Left ventricle myocardium superior (tissue), 1 donor: ENCODE measurements at regions not wholly inside any gene's neighbourhood (a gene's known extent, or its start where the extent isn't known, plus 50 kb on each side); places are given as distances from the start of the nearest gene placed in this dataset.

Experiments
- ATAC-seq: fragments of 200-7000 bp; cut with Tn5 transposase; one replicate; pipeline ENCODE4 v1.9.1; 2020; ENCODE audit warnings: mild to moderate bottlenecking, moderate library complexity
- DNase-seq: peaks from one replicate; pipeline ENCODE4 v3.0.0-alpha.2; 2020
- intact Hi-C: fragments of 100-400 bp; cut with micrococcal nuclease; formaldehyde crosslinking; loops from one replicate; pipeline ENCODE4 v1.11.0; 2022
- donor health status: DM: no; HTN: yes; CAD: no; lungs with severe emphysema.

DNA sequence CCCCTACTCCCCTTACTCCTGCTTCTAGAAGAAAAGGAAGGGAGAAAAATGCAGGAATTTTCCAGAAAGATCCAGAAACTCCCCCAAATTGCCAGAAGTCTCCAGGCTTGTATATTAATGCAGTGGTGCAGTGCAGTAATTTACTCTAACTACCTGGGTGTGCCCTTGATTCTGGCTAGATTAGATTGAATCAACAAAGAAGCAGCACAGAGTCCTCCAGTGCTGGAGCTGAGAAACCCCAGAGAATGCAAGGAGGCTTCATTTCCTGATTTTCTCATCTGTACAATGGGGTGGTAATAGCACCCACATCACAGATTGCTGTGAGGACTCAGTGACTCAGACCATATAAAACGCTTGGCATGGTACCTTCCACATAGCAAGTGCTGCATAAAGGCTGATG, 247.3 kb upstream of the RPL38 start:
- no peak for ATAC-seq
- DNase-seq = no peak
- intact Hi-C loops = no loop called here

DNA sequence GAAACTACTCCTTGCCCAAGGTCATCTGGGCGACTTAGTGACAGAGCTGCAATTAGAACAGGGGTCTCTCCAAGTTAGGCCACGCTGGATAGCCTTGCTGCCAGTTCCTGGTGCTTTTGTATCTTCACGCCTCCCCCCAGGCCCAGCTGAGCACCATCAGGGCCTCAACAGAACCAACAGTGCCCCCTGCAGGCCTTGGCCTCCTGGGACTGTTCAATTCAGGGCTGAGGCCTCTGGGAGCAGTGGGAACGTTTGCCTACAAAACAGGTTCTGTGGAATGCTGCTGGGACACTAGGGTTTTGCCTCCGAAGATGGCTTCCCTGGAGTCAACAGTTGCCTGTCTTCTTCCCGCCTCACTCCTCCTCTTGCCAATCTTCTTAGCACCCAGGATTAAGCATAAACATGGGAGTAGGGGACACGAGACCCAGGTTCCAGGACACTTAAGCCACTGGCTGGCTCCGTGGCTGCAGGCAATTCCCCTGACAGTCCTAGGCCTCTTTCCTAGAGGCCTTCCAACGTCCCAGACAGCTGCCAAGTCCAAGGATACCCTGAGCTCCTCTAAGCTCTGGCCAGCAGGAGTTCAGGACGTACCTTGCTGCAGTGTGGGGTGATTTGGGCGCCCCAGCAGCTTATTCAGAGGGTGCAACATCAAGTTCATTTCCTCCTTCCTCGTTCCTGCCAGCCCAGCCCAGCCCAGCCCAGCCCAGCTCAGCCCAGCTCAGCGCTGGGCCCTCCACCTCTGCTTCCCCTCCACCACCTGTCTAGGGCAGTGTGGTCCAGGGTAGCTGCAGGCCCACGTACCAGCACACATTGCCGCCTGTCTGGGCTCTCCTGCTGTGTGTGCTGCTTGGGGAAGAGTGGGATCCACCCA, 246.6 kb upstream of the RPL38 start:
- DNase-seq (peak; percentile 64), ATAC-seq (peak; percentile 53)
- intact Hi-C loops = no loop called here

DNA sequence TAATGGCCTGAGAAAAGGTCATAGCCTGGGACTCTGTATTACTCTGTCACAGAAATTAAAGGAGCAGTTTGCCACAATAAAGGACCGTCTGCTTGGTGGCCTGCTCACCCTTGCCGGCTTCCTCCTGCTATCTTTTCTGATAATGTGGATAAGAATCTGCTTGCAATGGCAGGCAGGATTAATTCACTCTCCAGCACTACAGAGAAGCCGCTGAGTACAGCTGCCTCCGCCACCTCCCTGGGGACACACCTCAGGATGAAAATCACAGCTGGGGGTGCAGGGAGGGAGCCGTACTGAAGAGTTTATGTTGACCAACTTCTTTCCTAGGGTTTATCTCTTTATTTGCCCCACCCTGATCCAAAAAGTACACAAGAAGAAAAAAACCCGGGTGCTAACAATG, 245.9 kb upstream of the RPL38 start:
- no peak for DNase-seq
- no peak for ATAC-seq
- intact Hi-C loops = no loop called here

- ATAC-seq = no peak
- intact Hi-C loops = no loop called here
- DNase-seq = no peak
Measured at GRCh38 chr17:73958453-73958852, 245.0 kb upstream of the RPL38 start.

GRCh38 chr17:73960469-73960868, 243.0 kb upstream of the RPL38 start:
- no peak for DNase-seq
- intact Hi-C loops = no loop called here
- no peak for ATAC-seq

GRCh38 chr17:73962308-73962707, 241.2 kb upstream of the RPL38 start:
- no peak for ATAC-seq
- intact Hi-C loops = no loop called here

DNA sequence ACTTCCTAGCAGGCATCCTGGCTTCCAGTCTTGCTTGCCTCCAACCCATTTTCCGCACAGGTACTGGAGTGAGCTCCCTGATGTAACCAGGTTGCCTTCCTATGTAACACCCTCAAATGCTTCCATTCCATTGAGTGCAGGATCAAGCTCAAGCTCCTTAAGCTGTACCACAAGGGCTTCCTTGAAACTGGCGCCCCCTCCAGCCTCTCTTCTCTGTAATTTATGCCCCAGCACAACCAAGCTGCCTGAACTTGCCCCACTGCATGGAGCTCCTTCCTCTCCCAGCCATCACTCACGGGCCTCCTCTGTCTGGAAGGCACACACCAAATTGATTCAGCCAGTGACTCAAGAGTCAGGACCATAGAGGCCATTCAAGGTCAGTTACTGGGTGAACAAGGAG, 234.8 kb upstream of the RPL38 start:
- intact Hi-C loops = no loop called here
- no peak for DNase-seq
- ATAC-seq = no peak

More at GRCh38 chr17:73962308-73962707, 241.2 kb upstream of the RPL38 start:
- no peak for DNase-seq

DNA sequence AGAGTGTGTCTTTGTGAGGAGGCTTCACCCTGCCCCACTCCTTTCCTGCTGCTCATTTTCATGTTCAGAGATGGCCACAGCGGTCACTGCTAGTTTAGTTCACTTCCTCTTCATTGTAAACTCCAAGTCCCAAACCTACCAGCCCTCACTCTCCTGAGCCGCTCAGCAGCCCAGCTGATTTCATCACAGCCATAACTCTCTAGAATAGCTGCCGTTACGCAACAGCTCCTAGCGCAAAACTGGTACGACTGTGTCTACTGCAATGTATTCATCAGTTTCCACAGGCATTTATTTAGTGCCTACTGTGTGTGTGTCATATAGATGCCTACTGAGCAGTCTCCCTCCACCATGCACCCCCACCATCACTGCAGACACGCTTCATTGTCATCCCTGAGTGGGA, 233.5 kb upstream of the RPL38 start:
- ATAC-seq = peak; percentile 34
- intact Hi-C loops = no loop called here
- no peak for DNase-seq

DNA sequence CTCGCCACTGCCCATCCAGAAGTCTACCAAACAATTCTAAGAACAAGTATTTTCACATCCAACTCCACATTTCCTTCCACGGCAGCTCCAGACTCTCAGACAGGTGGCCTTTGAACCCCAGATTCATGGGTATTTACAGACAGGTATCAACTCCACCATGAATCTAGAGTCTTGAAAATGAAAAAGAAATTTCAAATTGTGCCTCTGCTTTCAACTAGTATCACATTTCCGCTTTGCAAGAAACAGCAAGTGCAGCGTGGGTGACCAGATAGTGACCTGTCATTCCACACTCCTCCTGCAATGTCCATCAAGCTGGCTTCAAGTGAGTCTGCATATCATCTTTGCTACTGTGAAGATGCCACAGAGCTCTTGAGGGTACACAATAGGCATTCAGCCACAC, 232.4 kb upstream of the RPL38 start:
- no peak for DNase-seq
- no peak for ATAC-seq
- intact Hi-C loops = no loop called here

- no peak for ATAC-seq
- intact Hi-C loops = no loop called here
- no peak for DNase-seq
Measured at GRCh38 chr17:73972056-73972455, 231.4 kb upstream of the RPL38 start.

- DNase-seq = no peak
- no peak for ATAC-seq
- intact Hi-C loops = no loop called here
Measured at GRCh38 chr17:73972901-73973300, 230.6 kb upstream of the RPL38 start.

GRCh38 chr17:73973586-73974409, 229.7 kb upstream of the RPL38 start:
- intact Hi-C loops = no loop called here
- DNase-seq = peak; percentile 41
- ATAC-seq = peak; percentile 71

DNA sequence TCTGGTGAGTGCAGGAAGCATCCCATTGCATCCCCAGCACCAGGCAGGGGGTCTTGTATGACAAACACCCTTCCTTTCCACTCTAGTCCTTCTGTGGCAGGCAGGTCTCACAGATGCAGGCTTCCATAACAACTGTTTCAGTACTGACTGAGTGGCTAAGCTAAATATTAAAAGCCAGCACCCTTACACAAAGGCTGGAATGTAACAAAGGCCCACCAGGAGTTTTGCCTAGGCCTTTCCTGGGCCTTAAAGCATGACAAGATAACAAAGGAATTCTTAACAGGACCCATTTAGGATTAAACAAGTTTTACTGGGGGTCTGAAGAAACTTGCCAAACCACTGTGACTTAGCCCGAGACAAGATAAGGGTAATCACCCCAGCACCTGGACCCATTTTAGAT, 228.9 kb upstream of the RPL38 start:
- intact Hi-C loops = no loop called here
- ATAC-seq = no peak
- no peak for DNase-seq

DNA sequence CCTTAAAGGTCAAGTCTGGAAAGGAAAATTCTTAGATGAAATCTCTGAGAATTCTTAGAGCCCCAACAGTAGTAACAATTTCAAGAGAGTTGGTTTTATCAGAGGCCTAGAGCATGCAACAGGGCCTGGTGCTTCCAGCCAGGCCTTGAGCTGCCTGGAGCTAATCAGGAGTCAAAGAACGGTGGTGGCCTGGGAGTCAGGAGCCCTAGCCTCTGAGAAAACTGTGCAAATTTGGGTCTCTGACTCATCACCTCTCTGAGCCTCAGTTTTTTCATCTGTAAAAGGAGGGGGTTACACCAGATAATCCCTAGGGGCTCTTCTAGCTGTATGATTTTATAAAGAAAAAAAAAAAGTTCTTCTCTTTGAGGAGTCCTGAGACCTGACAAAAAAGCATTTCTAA, 227.3 kb upstream of the RPL38 start:
- intact Hi-C loops = no loop called here
- ATAC-seq = peak; percentile 53
- DNase-seq = no peak

GRCh38 chr17:73976676-73977521, 226.6 kb upstream of the RPL38 start:
- peak; percentile 65 for ATAC-seq
- intact Hi-C loops = no loop called here
- no peak for DNase-seq

DNA sequence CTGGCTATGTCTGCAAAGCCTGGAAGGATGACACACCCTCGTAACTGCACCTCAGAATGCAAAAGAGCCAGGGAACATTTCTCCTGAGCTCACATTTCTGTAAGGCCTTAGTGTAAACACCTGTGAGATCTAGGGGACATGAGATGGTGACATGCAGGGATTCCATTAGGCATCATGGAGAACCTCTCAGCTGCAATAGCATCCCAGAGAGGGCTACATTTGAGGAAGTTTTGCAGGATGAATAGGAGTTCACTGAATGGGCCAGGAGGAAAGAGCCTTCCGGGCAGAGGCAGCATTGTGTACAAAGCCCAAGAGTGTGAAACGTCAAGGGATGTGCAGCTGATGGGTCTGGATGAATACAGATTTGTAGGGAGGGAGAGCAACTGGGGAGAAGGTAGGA, 223.0 kb upstream of the RPL38 start:
- DNase-seq (no peak), ATAC-seq (no peak)
- intact Hi-C loops = no loop called here

- ATAC-seq (no peak), DNase-seq (no peak)
- intact Hi-C loops = no loop called here
Measured at GRCh38 chr17:73982871-73983270, 220.6 kb upstream of the RPL38 start.

DNA sequence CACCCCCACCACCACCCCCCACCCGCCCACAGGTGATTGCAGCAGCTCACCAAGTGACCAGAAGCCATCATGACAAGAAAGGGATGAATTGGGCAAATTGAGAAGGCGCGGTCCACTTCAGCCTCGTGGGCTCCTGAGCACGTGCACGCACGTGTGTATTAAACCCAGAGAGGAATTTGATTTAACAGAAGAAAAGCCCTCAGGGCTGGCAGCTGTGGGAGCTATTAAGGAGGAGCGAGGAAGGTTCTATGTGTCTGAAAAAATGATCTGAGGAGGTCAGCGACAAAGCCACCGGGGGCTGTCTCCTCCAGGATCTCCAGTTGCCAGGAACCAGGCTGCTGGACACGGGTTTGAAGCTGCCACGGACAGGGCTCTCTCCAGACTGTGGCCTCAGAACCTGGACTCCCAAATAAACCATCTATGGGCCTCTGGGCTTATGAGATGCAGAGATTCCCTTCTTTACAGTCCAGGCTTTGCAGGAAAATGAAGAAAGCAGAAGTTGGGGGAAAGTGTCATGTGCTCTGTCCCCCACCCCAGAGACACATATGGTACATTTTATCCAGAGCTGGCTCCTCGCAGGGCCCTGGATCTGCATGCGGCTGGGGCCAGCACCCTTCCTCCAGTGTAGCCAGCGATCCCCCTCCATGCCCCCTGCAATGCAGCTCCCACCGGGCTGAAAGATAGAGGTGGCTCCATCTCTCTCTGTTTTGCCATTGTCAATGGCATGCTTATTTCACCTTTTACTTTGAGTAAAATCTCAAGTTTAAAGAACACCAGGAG, 219.7 kb upstream of the RPL38 start:
- intact Hi-C loops = no loop called here
- ATAC-seq = no peak
- no peak for DNase-seq

DNA sequence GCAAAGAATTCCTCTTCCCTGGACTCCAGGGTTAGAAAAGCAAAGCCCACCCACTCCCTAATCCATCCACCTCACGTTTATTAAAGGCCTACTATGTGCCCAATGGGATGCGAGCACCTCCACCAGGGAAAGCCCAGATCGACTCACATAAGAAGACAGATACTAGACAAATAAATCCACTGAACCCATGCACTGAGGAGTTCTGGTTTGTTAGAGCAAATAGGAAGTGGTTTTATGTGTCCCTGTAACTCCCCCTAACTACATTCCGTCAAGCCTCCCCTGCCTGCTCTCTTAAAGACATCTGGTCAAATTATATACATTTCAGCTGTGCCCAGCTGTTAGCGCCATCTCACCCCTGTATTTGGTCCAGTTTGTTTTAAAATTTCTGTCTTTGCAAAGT, 218.5 kb upstream of the RPL38 start:
- no peak for ATAC-seq
- no peak for DNase-seq
- intact Hi-C loops = no loop called here
